HUES6 (cell line): ENCODE measurements at regions not wholly inside any gene's neighbourhood (a gene's known extent, or its start where the extent isn't known, plus 50 kb on each side); places are given as distances from the start of the nearest gene placed in this dataset.

Source experiments
- H3K27ac ChIP-seq: 2 replicates; pipeline ENCODE4 v1.7.0; 2013; ENCODE audit warnings: low read depth, mild to moderate bottlenecking, low read length, inconsistent platforms
- H3K27me3 ChIP-seq: 2 replicates; pipeline ENCODE4 v1.6.1; 2013; ENCODE audit warnings: low read length; ENCODE audit not compliant: control insufficient read depth, insufficient read depth
- H3K36me3 ChIP-seq: 2 replicates; pipeline ENCODE4 v1.6.1; 2013; ENCODE audit warnings: low read length; ENCODE audit not compliant: control insufficient read depth, insufficient read depth
- H3K4me1 ChIP-seq: 2 replicates; pipeline ENCODE4 v1.6.1; 2013; ENCODE audit warnings: low read length; ENCODE audit not compliant: control insufficient read depth, insufficient read depth
- H3K4me3 ChIP-seq: 2 replicates; pipeline ENCODE4 v1.5.1; 2013; ENCODE audit warnings: low read depth, low read length
- H3K9ac ChIP-seq: one replicate; pipeline ENCODE4 v1.6.1; 2013; ENCODE audit warnings: mild to moderate bottlenecking, low read length
- H3K9me3 ChIP-seq: 2 replicates; pipeline ENCODE4 v1.6.1; 2013; ENCODE audit warnings: low read depth, low read length; ENCODE audit not compliant: control insufficient read depth, insufficient read depth

GRCh38 chr7:131203291-131203976, 124.2 kb upstream of the MKLN1 start:
- Histone ChIP-seq H3K9me3 (no peaks in the 10 kb centered on the region), H3K27me3 (no peaks in the 10 kb centered on the region), H3K4me3 (no peak overlapping the region), H3K27ac (no peak overlapping the region), H3K9ac (no peak overlapping the region), H3K36me3 (no peaks in the 10 kb centered on the region), H3K4me1 (no peaks in the 10 kb centered on the region; the same call in 1 of the 2 replicates)

DNA sequence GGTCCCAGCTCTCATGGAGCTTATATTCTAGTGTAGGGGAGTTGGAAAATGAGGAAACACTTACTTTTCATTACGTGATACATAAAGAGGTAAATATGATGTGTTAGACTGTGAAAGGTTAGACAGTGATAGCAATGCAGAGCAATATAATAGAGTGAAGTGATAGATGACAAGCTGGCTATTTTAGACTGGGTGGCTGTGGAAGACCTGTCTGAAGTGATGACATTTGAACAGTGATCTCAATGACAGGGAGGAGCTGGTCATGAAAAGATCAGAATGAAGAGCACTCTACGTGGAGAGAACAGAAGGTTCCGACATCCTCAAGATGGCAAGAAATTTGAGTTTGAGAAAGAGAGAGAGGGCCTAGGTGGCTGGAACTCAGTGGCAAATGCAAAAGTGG, 118.9 kb upstream of the MKLN1 start:
- Histone ChIP-seq H3K4me3 (no peak overlapping the region), H3K9me3 (no peaks in the 10 kb centered on the region), H3K27me3 (no peaks in the 10 kb centered on the region), H3K36me3 (no peaks in the 10 kb centered on the region), H3K27ac (no peak overlapping the region), H3K9ac (no peak overlapping the region), H3K4me1 (peaks cover 4% of the 10 kb centered on the region; the same call in 1 of the 2 replicates)

- Histone ChIP-seq H3K27ac (no peak overlapping the region), H3K27me3 (no peaks in the 10 kb centered on the region), H3K4me3 (no peak overlapping the region), H3K9me3 (no peaks in the 10 kb centered on the region), H3K9ac (no peak overlapping the region), H3K36me3 (no peaks in the 10 kb centered on the region), H3K4me1 (peaks cover 4% of the 10 kb centered on the region; the same call in 1 of the 2 replicates)
These were observed 117.1 kb upstream of the MKLN1 start for GRCh38 chr7:131210618-131211017.

DNA sequence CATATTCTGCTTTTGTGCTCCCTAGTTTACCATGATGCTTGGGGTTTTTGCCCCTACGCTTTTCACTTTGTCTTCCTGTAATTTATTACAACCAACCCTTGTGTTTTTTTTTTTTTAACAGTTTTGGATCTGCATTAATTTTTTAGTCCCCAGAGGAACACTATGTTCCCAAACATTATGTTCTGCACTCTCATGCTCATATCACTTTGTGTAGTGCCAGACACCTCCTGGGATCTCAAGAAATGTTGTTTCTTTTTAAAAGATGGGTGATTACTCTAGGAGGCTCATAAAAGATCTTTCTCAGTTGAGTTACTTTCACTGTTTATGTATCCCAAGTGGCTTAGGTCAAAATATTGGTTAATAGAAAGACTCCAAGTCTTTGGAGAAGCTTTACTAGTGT, 116.2 kb upstream of the MKLN1 start:
- no peaks in the 10 kb centered on the region for H3K27me3 ChIP-seq
- no peak overlapping the region for H3K27ac ChIP-seq
- H3K36me3 ChIP-seq, result no peaks in the 10 kb centered on the region
- H3K4me3 ChIP-seq, result no peak overlapping the region
- peaks cover 4% of the 10 kb centered on the region; the same call in 1 of the 2 replicates for H3K4me1 ChIP-seq
- no peak overlapping the region for H3K9ac ChIP-seq
- H3K9me3 ChIP-seq, result no peaks in the 10 kb centered on the region

DNA sequence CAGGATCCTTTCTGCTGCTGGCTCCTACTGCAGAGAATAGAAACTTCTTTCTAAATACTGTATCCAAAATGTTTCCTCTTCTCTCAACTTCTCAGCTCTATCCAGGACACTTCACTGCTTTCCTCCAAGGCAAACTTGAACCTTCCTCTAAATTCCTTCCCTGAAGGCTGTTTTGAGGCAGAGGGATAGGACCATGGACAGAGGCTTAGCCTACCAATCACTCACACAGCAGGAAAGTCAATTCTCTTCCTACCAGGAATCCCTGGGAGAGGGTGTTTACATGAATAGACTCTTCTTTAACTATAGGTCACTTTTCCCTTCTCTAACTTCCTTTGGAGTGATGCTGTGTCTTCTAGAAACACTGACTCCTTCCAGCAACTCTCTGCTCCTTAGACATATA, 115.6 kb upstream of the MKLN1 start:
- Histone ChIP-seq H3K9ac (no peak overlapping the region), H3K4me1 (peaks cover 4% of the 10 kb centered on the region; the same call in 1 of the 2 replicates), H3K9me3 (no peaks in the 10 kb centered on the region), H3K36me3 (no peaks in the 10 kb centered on the region), H3K27ac (no peak overlapping the region), H3K27me3 (no peaks in the 10 kb centered on the region), H3K4me3 (no peak overlapping the region)

- Histone ChIP-seq H3K27me3 (no peaks in the 10 kb centered on the region), H3K27ac (no peak overlapping the region), H3K4me3 (no peak overlapping the region), H3K36me3 (no peaks in the 10 kb centered on the region), H3K9ac (no peak overlapping the region), H3K9me3 (no peaks in the 10 kb centered on the region; the same call in 1 of the 2 replicates), H3K4me1 (peaks cover 13% of the 10 kb centered on the region)
These were observed 108.9 kb upstream of the MKLN1 start for GRCh38 chr7:131218727-131219128.

DNA sequence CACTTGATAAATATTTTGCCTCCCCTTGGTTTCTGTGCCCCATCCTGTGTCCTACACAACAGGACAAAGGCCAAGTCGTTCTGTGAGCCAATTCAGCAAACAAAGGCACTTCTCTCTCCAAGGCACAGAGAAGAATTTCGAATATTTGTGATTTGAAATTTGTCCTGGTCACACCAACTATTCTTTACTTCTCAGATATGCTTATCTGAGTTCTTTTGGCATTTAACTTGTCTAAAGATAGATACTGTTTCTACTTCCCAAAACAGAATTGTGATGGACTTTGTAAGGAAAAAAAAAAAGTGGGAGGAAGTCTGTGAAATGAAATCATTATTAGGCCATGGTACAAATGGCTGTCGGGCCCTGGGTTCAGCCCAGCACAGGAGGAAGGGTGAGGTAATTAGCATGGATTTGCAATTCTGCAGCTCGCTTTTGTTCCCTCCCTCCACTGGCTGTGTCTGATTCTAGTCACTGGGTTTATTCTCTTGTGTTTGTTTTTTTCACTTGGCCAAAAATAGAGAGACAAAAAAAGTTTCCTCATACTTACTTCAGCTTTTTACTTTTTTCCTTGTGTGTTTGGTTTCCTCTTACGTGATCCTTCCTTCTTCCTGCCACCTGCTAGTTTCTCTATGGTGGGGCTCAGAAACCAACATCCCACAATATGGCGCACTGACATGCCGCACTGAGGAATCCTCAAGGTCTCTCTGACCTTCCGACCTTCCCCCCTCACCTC, 108.2 kb upstream of the MKLN1 start:
- Histone ChIP-seq H3K9me3 (no peaks in the 10 kb centered on the region; the same call in 1 of the 2 replicates), H3K4me3 (no peak overlapping the region), H3K27me3 (no peaks in the 10 kb centered on the region), H3K27ac (peak overlapping the region; percentile 73; the same call in 1 of the 2 replicates), H3K9ac (no peak overlapping the region), H3K4me1 (peaks cover 13% of the 10 kb centered on the region), H3K36me3 (no peaks in the 10 kb centered on the region)

- no peaks in the 10 kb centered on the region for H3K27me3 ChIP-seq
- H3K4me1 ChIP-seq, result peaks cover 18% of the 10 kb centered on the region
- H3K9ac ChIP-seq, result no peak overlapping the region
- H3K36me3 ChIP-seq, result no peaks in the 10 kb centered on the region
- H3K4me3 ChIP-seq, result no peak overlapping the region
- no peaks in the 10 kb centered on the region; the same call in 1 of the 2 replicates for H3K9me3 ChIP-seq
- no peak overlapping the region for H3K27ac ChIP-seq
These were observed 106.6 kb upstream of the MKLN1 start for GRCh38 chr7:131221061-131221460.

DNA sequence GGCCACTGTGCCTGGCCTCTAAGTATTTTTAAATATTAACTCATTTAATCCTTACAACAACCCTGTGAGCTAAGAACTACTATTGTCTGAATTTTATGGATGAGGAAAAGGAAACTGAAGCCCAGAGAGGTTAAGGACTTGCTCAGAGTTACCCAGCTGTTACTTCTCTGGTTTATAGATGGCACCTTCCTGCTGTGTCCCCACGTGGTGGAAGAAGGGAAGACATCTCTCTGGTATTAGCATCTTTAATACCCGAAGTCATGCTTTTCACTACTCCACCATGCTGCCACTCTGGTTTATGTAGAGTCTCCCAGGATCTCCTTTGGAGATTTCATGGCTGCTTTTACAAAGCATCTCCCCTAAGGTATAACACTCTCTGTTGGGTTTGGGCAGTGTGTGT, 105.5 kb upstream of the MKLN1 start:
- H3K9ac ChIP-seq, result no peak overlapping the region
- H3K27me3 ChIP-seq, result no peaks in the 10 kb centered on the region
- H3K4me3 ChIP-seq, result no peak overlapping the region
- H3K36me3 ChIP-seq, result no peaks in the 10 kb centered on the region
- no peak overlapping the region for H3K27ac ChIP-seq
- H3K4me1 ChIP-seq, result peaks cover 18% of the 10 kb centered on the region
- H3K9me3 ChIP-seq, result no peaks in the 10 kb centered on the region; the same call in 1 of the 2 replicates

DNA sequence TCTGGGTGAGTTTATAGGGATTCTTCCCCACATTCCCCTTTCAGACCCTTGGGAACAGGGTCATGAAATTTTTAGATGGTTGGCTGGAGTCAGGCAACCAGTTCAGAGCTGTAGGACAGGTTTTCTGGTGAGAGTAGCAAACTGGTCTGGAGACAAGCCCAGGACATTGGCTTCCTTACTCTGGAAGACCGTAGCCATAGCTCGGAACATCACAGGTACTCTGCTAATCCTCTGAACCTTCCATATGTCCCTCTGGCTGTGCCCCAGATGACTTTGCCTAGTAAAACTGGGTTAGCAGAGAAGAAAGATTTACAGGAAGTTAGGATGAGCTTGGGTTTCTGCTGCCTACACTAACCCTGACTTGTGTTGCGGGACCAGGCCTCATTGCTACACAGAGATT, 104.5 kb upstream of the MKLN1 start:
- peaks cover 18% of the 10 kb centered on the region for H3K4me1 ChIP-seq
- no peaks in the 10 kb centered on the region for H3K36me3 ChIP-seq
- no peak overlapping the region for H3K27ac ChIP-seq
- H3K27me3 ChIP-seq, result no peaks in the 10 kb centered on the region
- no peaks in the 10 kb centered on the region; the same call in 1 of the 2 replicates for H3K9me3 ChIP-seq
- H3K4me3 ChIP-seq, result no peak overlapping the region
- no peak overlapping the region for H3K9ac ChIP-seq

- Histone ChIP-seq H3K27ac (no peak overlapping the region), H3K4me3 (no peak overlapping the region), H3K36me3 (no peaks in the 10 kb centered on the region), H3K9ac (no peak overlapping the region), H3K9me3 (no peaks in the 10 kb centered on the region; the same call in 1 of the 2 replicates), H3K4me1 (peaks cover 5% of the 10 kb centered on the region; the same call in 1 of the 2 replicates), H3K27me3 (no peaks in the 10 kb centered on the region)
These were observed 102.7 kb upstream of the MKLN1 start for GRCh38 chr7:131224996-131225395.
